A549 (cell line): ENCODE measurements at regions not wholly inside any gene's neighbourhood (a gene's known extent, or its start where the extent isn't known, plus 50 kb on each side); places are given as distances from the start of the nearest gene placed in this dataset.

Experiments used
- BHLHE40 ChIP-seq: IDR thresholded peaks from 2 replicates; pipeline ENCODE4 v1.6.1; 2012; ENCODE audit warnings: low read depth, low read length, inconsistent platforms
- CHD2 ChIP-seq: fragments of 150-350 bp; IDR thresholded peaks from 2 replicates; pipeline ENCODE4 v1.6.1; 2014; ENCODE audit warnings: low read length; ENCODE audit not compliant: partially characterized antibody
- CHD4 ChIP-seq: fragments of 200-600 bp; sonication (generic); IDR thresholded peaks from 2 replicates; pipeline ENCODE4 v1.6.1; 2016; ENCODE audit warnings: antibody characterized with exemption, mild to moderate bottlenecking, borderline replicate concordance
- CTCF ChIP-seq: fragments of >200 bp; sonication (Bioruptor Twin); formaldehyde crosslinking; IDR thresholded peaks from 3 replicates; pipeline ENCODE4 v1.5.1; 2016
- ELK1 ChIP-seq: fragments of 150-350 bp; IDR thresholded peaks from 2 replicates; pipeline ENCODE4 v1.6.1; 2014; ENCODE audit warnings: low read depth, mild to moderate bottlenecking, low read length
- JUN ChIP-seq, 2 experiments: fragments of >200 bp; sonication (Bioruptor Twin); formaldehyde crosslinking; IDR thresholded peaks; 2 replicates in 1 of 2; 3 replicates in 1 of 2; pipeline ENCODE4 v1.6.1; 2016 to 2017
- KDM5A ChIP-seq: fragments of 200-600 bp; sonication (generic); IDR thresholded peaks from 2 replicates; pipeline ENCODE4 v1.6.1; 2016; ENCODE audit warnings: antibody characterized with exemption, mild to moderate bottlenecking
- NR3C1 ChIP-seq: fragments of >200 bp; sonication (Bioruptor Twin); formaldehyde crosslinking; IDR thresholded peaks from 3 replicates; pipeline ENCODE4 v1.6.1; 2017
- POLR2A ChIP-seq: IDR thresholded peaks from 2 replicates; pipeline ENCODE4 v1.6.1; 2012; ENCODE audit warnings: mild to moderate bottlenecking, low read length
- SMC3 ChIP-seq: fragments of >200 bp; sonication (Bioruptor Twin); formaldehyde crosslinking; IDR thresholded peaks from 3 replicates; pipeline ENCODE4 v1.6.1; 2018; ENCODE audit warnings: inconsistent platforms
- TFCP2L1 ChIP-seq: fragments of 250-450 bp; sonication (Bioruptor Pico); IDR thresholded peaks from 2 replicates; pipeline ENCODE4 v1.5.0; 2021; ENCODE audit warnings: mild to moderate bottlenecking

GRCh38 chr5:106766916-106767315, 903.8 kb downstream of the EFNA5 start:
- no peak for TF ChIP-seq CHD4
- no peak for TF ChIP-seq ELK1
- no peak for TF ChIP-seq POLR2A
- TF ChIP-seq JUN (IDR thresholded peaks at IDR 0.05): no peak
- TF ChIP-seq CHD2: no peak
- no peak for TF ChIP-seq TFCP2L1
- no peak for TF ChIP-seq CTCF
- no peak for TF ChIP-seq NR3C1
- no peak for TF ChIP-seq KDM5A
- TF ChIP-seq BHLHE40: no peak
- TF ChIP-seq SMC3: no peak
